H1 (cell line): ENCODE measurements at regions not wholly inside any gene's neighbourhood (a gene's known extent, or its start where the extent isn't known, plus 50 kb on each side); places are given as distances from the start of the nearest gene placed in this dataset.

ENCODE experiments used
- CTCF ChIA-PET: fragments of 300-600 bp; sonication (Branson Sonifier 250); formaldehyde crosslinking; loops from one replicate; lab custom pipeline; 2021; ENCODE audit not compliant: partially characterized antibody; lab: Charles Lee
- POLR2A ChIA-PET: fragments of 300-600 bp; sonication (Branson Sonifier 250); formaldehyde crosslinking; loops from one replicate; lab custom pipeline; 2021; ENCODE audit warnings: inconsistent platforms; ENCODE audit not compliant: partially characterized antibody; lab: Charles Lee
- DNase-seq, 2 experiments: peaks; one replicate each; pipeline versions ENCODE4 v3.0.0 to v3.0.0-alpha.2; 2010 to 2022; ENCODE audit warnings: low spot score in 2 of 2, low read depth in 1 of 2, mixed read lengths in 1 of 2
- FAIRE-seq: peaks from 2 replicates; lab custom pipeline; 2011; peaks lifted over from hg19 to GRCh38; lab: Jason Lieb, UNC
- H2AFZ ChIP-seq: 2 replicates; pipeline ENCODE4 v1.8.1; 2012; ENCODE audit warnings: low read length, inconsistent platforms
- H2AK5ac ChIP-seq: 2 replicates; pipeline ENCODE4 v1.6.1; 2013; ENCODE audit warnings: low read depth, low read length
- H2BK120ac ChIP-seq: replicated peaks from 2 replicates; pipeline ENCODE3; 2013; ENCODE audit warnings: low read depth, low read length, inconsistent platforms
- H2BK12ac ChIP-seq: 2 replicates; pipeline ENCODE4 v1.6.1; 2013; ENCODE audit warnings: low read depth, low read length
- H2BK15ac ChIP-seq: 2 replicates; pipeline ENCODE4 v1.6.1; 2013; ENCODE audit warnings: low read length
- H2BK20ac ChIP-seq: 2 replicates; pipeline ENCODE4 v1.6.1; 2013; ENCODE audit warnings: low read length
- H2BK5ac ChIP-seq: 2 replicates; pipeline ENCODE4 v1.6.1; 2013; ENCODE audit warnings: low read depth, low read length
- H3K14ac ChIP-seq: 2 replicates; pipeline ENCODE4 v1.6.1; 2013; ENCODE audit warnings: inconsistent platforms; ENCODE audit not compliant: insufficient read length
- H3K18ac ChIP-seq: 2 replicates; pipeline ENCODE4 v1.6.1; 2013; ENCODE audit warnings: low read length; ENCODE audit errors: extremely low read depth
- H3K23ac ChIP-seq: 2 replicates; pipeline ENCODE4 v1.6.1; 2013; ENCODE audit warnings: inconsistent platforms; ENCODE audit not compliant: insufficient read length
- H3K23me2 ChIP-seq: 2 replicates; pipeline ENCODE4 v1.6.1; 2013; ENCODE audit warnings: low read depth, low read length
- H3K27ac ChIP-seq: 2 replicates; pipeline ENCODE4 v1.6.1; 2011; ENCODE audit warnings: low read depth, low read length, inconsistent platforms
- H3K27me3 ChIP-seq, 4 experiments: replicated peaks in 1 of 4; 1 replicate in 1 of 4; 2 replicates in 3 of 4; pipeline versions ENCODE4 v1.6.1 to v1.8.1; 2011 to 2013; ENCODE audit warnings: low read length in 3 of 4, mild to moderate bottlenecking in 3 of 4, inconsistent platforms in 2 of 4, mixed read lengths in 2 of 4, moderate library complexity in 1 of 4; ENCODE audit not compliant: control insufficient read depth in 3 of 4, insufficient read depth in 3 of 4; ENCODE audit errors: extremely low read depth in 1 of 4
- H3K36me3 ChIP-seq, 4 experiments: 2 replicates each; pipeline versions ENCODE4 v1.6.1 to v1.8.1; 2011 to 2013; ENCODE audit warnings: mild to moderate bottlenecking in 4 of 4, low read length in 3 of 4, moderate library complexity in 2 of 4, control low read depth in 1 of 4, inconsistent platforms in 1 of 4; ENCODE audit not compliant: insufficient read depth in 4 of 4, control insufficient read depth in 2 of 4
- H3K4ac ChIP-seq: replicated peaks from 2 replicates; pipeline ENCODE3; 2013; ENCODE audit warnings: low read length, low read depth, mixed read lengths, inconsistent platforms; ENCODE audit not compliant: insufficient read length
- H3K4me1 ChIP-seq, 4 experiments: replicated peaks in 1 of 4; 1 replicate in 1 of 4; 2 replicates in 3 of 4; pipeline versions ENCODE4 v1.6.1 to v1.8.1; 2011 to 2013; ENCODE audit warnings: low read length in 3 of 4, inconsistent platforms in 2 of 4, mixed read lengths in 1 of 4; ENCODE audit not compliant: insufficient read depth in 4 of 4, control insufficient read depth in 3 of 4
- H3K4me2 ChIP-seq, 2 experiments: 2 replicates each; pipeline versions ENCODE4 v1.6.1 to v1.8.1; 2011 to 2013; ENCODE audit warnings: low read depth in 2 of 2, low read length in 2 of 2, control low read depth in 1 of 2, inconsistent platforms in 1 of 2, mild to moderate bottlenecking in 1 of 2; ENCODE audit not compliant: insufficient read depth in 1 of 2
- H3K4me3 ChIP-seq, 4 experiments: fragments of 200-600, 300-600 bp in 1 of 4; sonication (generic), shearing (Covaris generic), sonication (Bioruptor Twin) in 1 of 4; 2 replicates each; pipeline versions ENCODE4 v1.5.1 to v1.8.1; 2011 to 2016; ENCODE audit warnings: low read length in 4 of 4, low read depth in 3 of 4, control low read depth in 2 of 4, inconsistent platforms in 2 of 4, mild to moderate bottlenecking in 2 of 4, mixed read lengths in 1 of 4, moderate library complexity in 1 of 4; ENCODE audit not compliant: insufficient read depth in 2 of 4; ENCODE audit errors: extremely low read depth in 1 of 4
- H3K56ac ChIP-seq: replicated peaks from 2 replicates; pipeline ENCODE3; 2013; ENCODE audit warnings: low read depth, mild to moderate bottlenecking, mixed read lengths, low read length, inconsistent platforms; ENCODE audit not compliant: insufficient read length
- H3K79me1 ChIP-seq: 2 replicates; pipeline ENCODE4 v1.6.1; 2013; ENCODE audit warnings: low read depth, low read length, control low read depth
- H3K79me2 ChIP-seq, 2 experiments: 2 replicates each; pipeline versions ENCODE4 v1.6.1 to v1.8.1; 2012 to 2013; ENCODE audit warnings: low read length in 2 of 2, mild to moderate bottlenecking in 2 of 2, inconsistent platforms in 1 of 2; ENCODE audit not compliant: insufficient read depth in 2 of 2, control insufficient read depth in 1 of 2
- H3K9ac ChIP-seq, 4 experiments: replicated peaks in 1 of 4; 1 replicate in 1 of 4; 2 replicates in 3 of 4; pipeline versions ENCODE4 v1.6.1 to v1.8.1; 2011 to 2013; ENCODE audit warnings: low read depth in 3 of 4, low read length in 3 of 4, control low read depth in 2 of 4, mild to moderate bottlenecking in 2 of 4, moderate library complexity in 2 of 4, inconsistent platforms in 1 of 4; ENCODE audit errors: extremely low read depth in 1 of 4
- H3K9me3 ChIP-seq, 2 experiments: 2 replicates each; pipeline versions ENCODE4 v1.6.1 to v1.8.1; 2012 to 2013; ENCODE audit warnings: mild to moderate bottlenecking in 2 of 2, moderate library complexity in 2 of 2, control low read depth in 1 of 2, inconsistent platforms in 1 of 2, low read depth in 1 of 2, low read length in 1 of 2, mixed read lengths in 1 of 2; ENCODE audit not compliant: insufficient read depth in 2 of 2
- H4K20me1 ChIP-seq, 2 experiments: replicated peaks in 1 of 2; 2 replicates each; pipeline versions ENCODE3 to v1.8.1; 2011 to 2013; ENCODE audit warnings: inconsistent platforms in 2 of 2, low read length in 2 of 2, mild to moderate bottlenecking in 1 of 2; ENCODE audit not compliant: insufficient read depth in 2 of 2, control insufficient read depth in 1 of 2
- H4K5ac ChIP-seq: 2 replicates; pipeline ENCODE4 v1.6.1; 2013; ENCODE audit warnings: low read length, low read depth, mixed read lengths, inconsistent platforms; ENCODE audit not compliant: insufficient read length
- H4K8ac ChIP-seq: 2 replicates; pipeline ENCODE4 v1.8.0; 2013; ENCODE audit warnings: mild to moderate bottlenecking, moderate library complexity, low read length, inconsistent platforms; ENCODE audit not compliant: insufficient read depth; ENCODE audit errors: extremely low read depth
- H4K91ac ChIP-seq: replicated peaks from 2 replicates; pipeline ENCODE3; 2013; ENCODE audit warnings: low read length, mixed read lengths, inconsistent platforms; ENCODE audit not compliant: insufficient read length
- SIRT6 ChIP-seq: IDR thresholded peaks from one replicate; pipeline ENCODE4 v1.7.1; 2012; ENCODE audit warnings: low read length, inconsistent platforms
- SRF ChIP-seq: IDR thresholded peaks from 2 replicates; pipeline ENCODE4 v1.6.1; 2011; ENCODE audit warnings: mild to moderate bottlenecking, low read depth, low read length, moderate library complexity
- WGBS, 2 experiments: shearing (Covaris generic) in 1 of 2; methylation state at CpG; one replicate each; pipeline versions ENCODE4 v1.1.6 to v1.1.7; 2013 to 2015; ENCODE audit warnings: low lambda C conversion rate in 2 of 2, mixed read lengths in 2 of 2, inconsistent platforms in 1 of 2, low coverage in 1 of 2, missing lambda C conversion rate in 1 of 2; ENCODE audit not compliant: insufficient replicate concordance in 2 of 2, insufficient coverage in 1 of 2, insufficient read length in 1 of 2; ENCODE audit errors: extremely low coverage in 1 of 2, missing lambda C conversion rate in 1 of 2; 5-methylcytosine and 5-hydroxymethylcytosine counted together
- TF ChIP-seq, protein P1 (sequence below): IDR thresholded peaks from 2 replicates; pipeline ENCODE4 v1.6.1; 2011; ENCODE audit warnings: low read length, improper control_type of control experiment

DNA sequence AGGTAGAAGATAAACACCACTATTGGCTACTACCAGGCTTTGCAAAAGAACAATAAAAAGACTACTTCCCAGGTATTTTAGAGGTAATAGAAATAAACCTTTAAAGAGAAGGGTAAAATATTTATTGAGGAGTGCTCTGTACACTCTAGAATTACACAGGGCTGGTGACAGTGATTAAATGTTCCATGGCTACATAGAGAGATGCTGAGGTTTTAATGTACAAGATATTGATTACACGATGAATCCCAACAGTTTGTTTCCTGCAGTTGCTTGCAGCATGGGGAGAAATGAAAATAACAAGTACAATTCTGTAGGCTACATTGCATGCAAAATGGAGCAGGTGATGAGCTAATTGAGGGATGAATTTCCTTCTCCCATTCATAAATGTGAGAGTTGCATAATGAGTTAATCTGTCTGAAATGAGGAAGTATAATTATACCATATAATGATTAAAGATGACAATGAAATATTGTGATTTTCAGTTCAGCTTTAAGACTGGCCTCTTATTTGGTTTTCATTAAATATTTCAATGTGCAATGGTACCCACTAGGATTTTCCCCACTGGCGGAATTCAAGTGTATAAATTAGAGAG is 266.1 kb downstream of the SOCS6 start:
- Histone ChIP-seq H2BK12ac (no peak overlapping the region), H3K23me2 (no peaks in the 10 kb centered on the region), H3K4ac (no peak overlapping the region), H2BK20ac (no peak overlapping the region), H3K79me2 (no peaks in the 10 kb centered on the region), H2BK15ac (no peak overlapping the region), H3K9me3 (peaks cover 42 to 44% of the 10 kb centered on the region in 2 experiments), H3K27me3 (no peaks in the 10 kb centered on the region), H3K36me3 (no peaks in the 10 kb centered on the region), H3K56ac (no peak overlapping the region), H3K4me3 (no peak overlapping the region), H2AK5ac (no peak overlapping the region), H4K91ac (no peak overlapping the region), H3K27ac (no peak overlapping the region), H3K14ac (no peak overlapping the region), H3K9ac (no peak overlapping the region), H3K4me1 (no peaks in the 10 kb centered on the region), H4K8ac (no peak overlapping the region), H3K4me2 (no peak overlapping the region), H2BK5ac (no peak overlapping the region), H4K20me1 (no peaks in the 10 kb centered on the region), H3K18ac (no peak overlapping the region), H2AFZ (no peak overlapping the region), H4K5ac (no peak overlapping the region), H2BK120ac (no peak overlapping the region), H3K79me1 (no peaks in the 10 kb centered on the region), H3K23ac (no peak overlapping the region)
- WGBS, 2 experiments: 56% methylated on average over 2 of the region's 2 CpGs; no CpG with 5 or more reads in 1 of the 2 experiments
- ChIA-PET CTCF (no interaction called here), POLR2A (no interaction called here)
- DNase-seq (no peak), FAIRE-seq (no peak)
- TF ChIP-seq, protein P1, sequence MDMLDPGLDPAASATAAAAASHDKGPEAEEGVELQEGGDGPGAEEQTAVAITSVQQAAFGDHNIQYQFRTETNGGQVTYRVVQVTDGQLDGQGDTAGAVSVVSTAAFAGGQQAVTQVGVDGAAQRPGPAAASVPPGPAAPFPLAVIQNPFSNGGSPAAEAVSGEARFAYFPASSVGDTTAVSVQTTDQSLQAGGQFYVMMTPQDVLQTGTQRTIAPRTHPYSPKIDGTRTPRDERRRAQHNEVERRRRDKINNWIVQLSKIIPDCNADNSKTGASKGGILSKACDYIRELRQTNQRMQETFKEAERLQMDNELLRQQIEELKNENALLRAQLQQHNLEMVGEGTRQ: no peak
- TF ChIP-seq SRF (no peak), SIRT6 (no peak)
